ENCODE measurements at regions not wholly inside any gene's neighbourhood (a gene's known extent, or its start where the extent isn't known, plus 50 kb on each side); places are given as distances from the start of the nearest gene placed in this dataset.

- no peaks in the 10 kb centered on the region for H4K20me1 ChIP-seq (ENCODE audit: low read depth, low read length)
- H3K79me2 ChIP-seq (ENCODE audit: insufficient read depth, low read length): no peaks in the 10 kb centered on the region
- H3K9me2 ChIP-seq (replicated peaks; ENCODE audit: insufficient read depth, low read length): no peaks in the 10 kb centered on the region
- H3F3A ChIP-seq (ENCODE audit: insufficient read depth): no peaks in the 10 kb centered on the region
- TF ChIP-seq EZH2phosphoT487 (conservative IDR thresholded peaks at IDR 0.05; ENCODE audit: low read length) (no peak), CTCF (IDR thresholded peaks at IDR 0.05; ENCODE audit: insufficient read depth, low read length, poor library complexity, severe bottlenecking) (no peak)
- no peaks in the 10 kb centered on the region for H3K36me3 ChIP-seq (ENCODE audit: low read length)
- H3K4me3 ChIP-seq (ENCODE audit: insufficient read depth, low read length, poor library complexity, severe bottlenecking): no peak overlapping the region
- H3K9ac ChIP-seq (ENCODE audit: low read length): no peak overlapping the region
- H3K4me2 ChIP-seq (ENCODE audit: low read depth, low read length, poor library complexity, severe bottlenecking): no peak overlapping the region
- H3K27me3 ChIP-seq (ENCODE audit: low read length): no peaks in the 10 kb centered on the region
- no peaks in the 10 kb centered on the region for H3K9me3 ChIP-seq (ENCODE audit: insufficient read depth, low read length)
- H2AFZ ChIP-seq (ENCODE audit: low read depth, low read length, severe bottlenecking): no peak overlapping the region
- no peak overlapping the region for H3K27ac ChIP-seq (ENCODE audit: low read depth, low read length)
These were observed 423.4 kb downstream of the CD83 start for GRCh38 chr6:14540810-14541540.

GRCh38 chr6:14542670-14543366 is 425.2 kb downstream of the CD83 start:
- Histone ChIP-seq H3K27me3 (ENCODE audit: low read length) (no peaks in the 10 kb centered on the region), H3K9me2 (replicated peaks; ENCODE audit: insufficient read depth, low read length) (no peaks in the 10 kb centered on the region), H3K4me2 (ENCODE audit: low read depth, low read length, poor library complexity, severe bottlenecking) (no peak overlapping the region), H3K9me3 (ENCODE audit: insufficient read depth, low read length) (no peaks in the 10 kb centered on the region), H3F3A (ENCODE audit: insufficient read depth) (no peaks in the 10 kb centered on the region), H3K79me2 (ENCODE audit: insufficient read depth, low read length) (no peaks in the 10 kb centered on the region), H3K9ac (ENCODE audit: low read length) (no peak overlapping the region), H2AFZ (ENCODE audit: low read depth, low read length, severe bottlenecking) (no peak overlapping the region), H3K4me3 (ENCODE audit: insufficient read depth, low read length, poor library complexity, severe bottlenecking) (no peak overlapping the region), H3K27ac (ENCODE audit: low read depth, low read length) (no peak overlapping the region), H3K36me3 (ENCODE audit: low read length) (no peaks in the 10 kb centered on the region), H4K20me1 (ENCODE audit: low read depth, low read length) (no peaks in the 10 kb centered on the region)
- TF ChIP-seq EZH2phosphoT487 (conservative IDR thresholded peaks at IDR 0.05; ENCODE audit: low read length): no peak
- no peak for TF ChIP-seq CTCF (IDR thresholded peaks at IDR 0.05; ENCODE audit: insufficient read depth, low read length, poor library complexity, severe bottlenecking)

GRCh38 chr6:14543971-14544585 is 426.5 kb downstream of the CD83 start:
- TF ChIP-seq EZH2phosphoT487 (conservative IDR thresholded peaks at IDR 0.05; ENCODE audit: low read length) (no peak), CTCF (IDR thresholded peaks at IDR 0.05; ENCODE audit: insufficient read depth, low read length, poor library complexity, severe bottlenecking) (no peak)
- H3K79me2 ChIP-seq (ENCODE audit: insufficient read depth, low read length): no peaks in the 10 kb centered on the region
- H3K36me3 ChIP-seq (ENCODE audit: low read length): no peaks in the 10 kb centered on the region
- no peak overlapping the region for H2AFZ ChIP-seq (ENCODE audit: low read depth, low read length, severe bottlenecking)
- H3K4me3 ChIP-seq (ENCODE audit: insufficient read depth, low read length, poor library complexity, severe bottlenecking): no peak overlapping the region
- no peak overlapping the region for H3K4me2 ChIP-seq (ENCODE audit: low read depth, low read length, poor library complexity, severe bottlenecking)
- H3K9me2 ChIP-seq (replicated peaks; ENCODE audit: insufficient read depth, low read length): no peaks in the 10 kb centered on the region
- no peak overlapping the region for H3K27ac ChIP-seq (ENCODE audit: low read depth, low read length)
- H3K9ac ChIP-seq (ENCODE audit: low read length): no peak overlapping the region
- H4K20me1 ChIP-seq (ENCODE audit: low read depth, low read length): no peaks in the 10 kb centered on the region
- no peaks in the 10 kb centered on the region for H3K9me3 ChIP-seq (ENCODE audit: insufficient read depth, low read length)
- no peaks in the 10 kb centered on the region for H3F3A ChIP-seq (ENCODE audit: insufficient read depth)
- no peaks in the 10 kb centered on the region for H3K27me3 ChIP-seq (ENCODE audit: low read length)
